GM23338 (cell line): ENCODE measurements at regions not wholly inside any gene's neighbourhood (a gene's known extent, or its start where the extent isn't known, plus 50 kb on each side); places are given as distances from the start of the nearest gene placed in this dataset.

ENCODE experiments used
- CREB1 ChIP-seq: fragments of 250-450 bp; sonication (Bioruptor Pico); IDR thresholded peaks from 2 replicates; pipeline ENCODE4 v1.5.0; 2020; ENCODE audit warnings: low read depth, mild to moderate bottlenecking, moderate library complexity
- EZH2 ChIP-seq: fragments of 200-600 bp; sonication (generic); IDR thresholded peaks from one replicate; pipeline ENCODE4 v1.8.0; 2017; ENCODE audit warnings: antibody characterized with exemption, mild to moderate bottlenecking, low read depth; ENCODE audit not compliant: unreplicated experiment
- EZH2phosphoT487 ChIP-seq: fragments of 200-600 bp; sonication (generic); IDR thresholded peaks from one replicate; pipeline ENCODE4 v1.8.1; 2018; ENCODE audit warnings: antibody characterized with exemption; ENCODE audit not compliant: unreplicated experiment
- POLR2AphosphoS5 ChIP-seq: IDR thresholded peaks from 2 replicates; pipeline ENCODE4 v1.6.1; 2016; ENCODE audit warnings: antibody characterized with exemption, low read depth
- TF ChIP-seq, protein P1 (sequence below), 2 experiments: fragments of 200-600 bp in 1 of 2; sonication (generic) in 1 of 2; conservative IDR thresholded peaks; 2 replicates each; pipeline versions ENCODE4 v1.5.1 to v1.6.1; 2016 to 2017; ENCODE audit warnings: antibody characterized with exemption in 2 of 2, low read depth in 2 of 2, mild to moderate bottlenecking in 2 of 2, moderate library complexity in 1 of 2
- TF ChIP-seq, protein P2 (sequence below): IDR thresholded peaks from 2 replicates; pipeline ENCODE4 v1.6.1; 2016; ENCODE audit warnings: antibody characterized with exemption
- TF ChIP-seq, protein P3 (sequence below): IDR thresholded peaks from one replicate; pipeline ENCODE4 v1.6.1; 2018; ENCODE audit warnings: antibody characterized with exemption; ENCODE audit not compliant: unreplicated experiment

DNA sequence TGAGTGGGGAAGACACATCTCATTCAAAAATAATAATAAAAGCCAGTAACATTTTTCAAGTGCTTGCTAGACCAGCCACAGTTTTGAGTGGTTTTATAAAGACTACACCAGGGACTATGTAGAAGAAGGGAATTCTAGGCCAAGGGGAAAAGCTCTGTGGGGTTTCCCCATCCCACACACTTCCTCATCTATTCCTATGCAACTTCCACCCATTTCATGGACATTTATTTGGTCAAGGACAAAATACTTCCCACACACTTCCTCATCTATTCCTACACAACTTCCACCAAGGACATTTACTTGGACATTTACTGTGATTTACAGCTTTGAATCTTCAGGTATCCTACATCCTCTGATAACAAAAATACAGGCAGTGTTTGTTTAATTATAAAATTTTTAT is 86.5 kb upstream of the KLF3 start:
- TF ChIP-seq, protein P1, sequence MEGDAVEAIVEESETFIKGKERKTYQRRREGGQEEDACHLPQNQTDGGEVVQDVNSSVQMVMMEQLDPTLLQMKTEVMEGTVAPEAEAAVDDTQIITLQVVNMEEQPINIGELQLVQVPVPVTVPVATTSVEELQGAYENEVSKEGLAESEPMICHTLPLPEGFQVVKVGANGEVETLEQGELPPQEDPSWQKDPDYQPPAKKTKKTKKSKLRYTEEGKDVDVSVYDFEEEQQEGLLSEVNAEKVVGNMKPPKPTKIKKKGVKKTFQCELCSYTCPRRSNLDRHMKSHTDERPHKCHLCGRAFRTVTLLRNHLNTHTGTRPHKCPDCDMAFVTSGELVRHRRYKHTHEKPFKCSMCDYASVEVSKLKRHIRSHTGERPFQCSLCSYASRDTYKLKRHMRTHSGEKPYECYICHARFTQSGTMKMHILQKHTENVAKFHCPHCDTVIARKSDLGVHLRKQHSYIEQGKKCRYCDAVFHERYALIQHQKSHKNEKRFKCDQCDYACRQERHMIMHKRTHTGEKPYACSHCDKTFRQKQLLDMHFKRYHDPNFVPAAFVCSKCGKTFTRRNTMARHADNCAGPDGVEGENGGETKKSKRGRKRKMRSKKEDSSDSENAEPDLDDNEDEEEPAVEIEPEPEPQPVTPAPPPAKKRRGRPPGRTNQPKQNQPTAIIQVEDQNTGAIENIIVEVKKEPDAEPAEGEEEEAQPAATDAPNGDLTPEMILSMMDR (conservative IDR thresholded peaks at IDR 0.05; ENCODE audit: low read depth in 2 of 2), result no peak
- TF ChIP-seq EZH2, result no peak
- no peak for TF ChIP-seq POLR2AphosphoS5
- TF ChIP-seq, protein P2, sequence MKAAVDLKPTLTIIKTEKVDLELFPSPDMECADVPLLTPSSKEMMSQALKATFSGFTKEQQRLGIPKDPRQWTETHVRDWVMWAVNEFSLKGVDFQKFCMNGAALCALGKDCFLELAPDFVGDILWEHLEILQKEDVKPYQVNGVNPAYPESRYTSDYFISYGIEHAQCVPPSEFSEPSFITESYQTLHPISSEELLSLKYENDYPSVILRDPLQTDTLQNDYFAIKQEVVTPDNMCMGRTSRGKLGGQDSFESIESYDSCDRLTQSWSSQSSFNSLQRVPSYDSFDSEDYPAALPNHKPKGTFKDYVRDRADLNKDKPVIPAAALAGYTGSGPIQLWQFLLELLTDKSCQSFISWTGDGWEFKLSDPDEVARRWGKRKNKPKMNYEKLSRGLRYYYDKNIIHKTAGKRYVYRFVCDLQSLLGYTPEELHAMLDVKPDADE, result no peak
- TF ChIP-seq, protein P3, sequence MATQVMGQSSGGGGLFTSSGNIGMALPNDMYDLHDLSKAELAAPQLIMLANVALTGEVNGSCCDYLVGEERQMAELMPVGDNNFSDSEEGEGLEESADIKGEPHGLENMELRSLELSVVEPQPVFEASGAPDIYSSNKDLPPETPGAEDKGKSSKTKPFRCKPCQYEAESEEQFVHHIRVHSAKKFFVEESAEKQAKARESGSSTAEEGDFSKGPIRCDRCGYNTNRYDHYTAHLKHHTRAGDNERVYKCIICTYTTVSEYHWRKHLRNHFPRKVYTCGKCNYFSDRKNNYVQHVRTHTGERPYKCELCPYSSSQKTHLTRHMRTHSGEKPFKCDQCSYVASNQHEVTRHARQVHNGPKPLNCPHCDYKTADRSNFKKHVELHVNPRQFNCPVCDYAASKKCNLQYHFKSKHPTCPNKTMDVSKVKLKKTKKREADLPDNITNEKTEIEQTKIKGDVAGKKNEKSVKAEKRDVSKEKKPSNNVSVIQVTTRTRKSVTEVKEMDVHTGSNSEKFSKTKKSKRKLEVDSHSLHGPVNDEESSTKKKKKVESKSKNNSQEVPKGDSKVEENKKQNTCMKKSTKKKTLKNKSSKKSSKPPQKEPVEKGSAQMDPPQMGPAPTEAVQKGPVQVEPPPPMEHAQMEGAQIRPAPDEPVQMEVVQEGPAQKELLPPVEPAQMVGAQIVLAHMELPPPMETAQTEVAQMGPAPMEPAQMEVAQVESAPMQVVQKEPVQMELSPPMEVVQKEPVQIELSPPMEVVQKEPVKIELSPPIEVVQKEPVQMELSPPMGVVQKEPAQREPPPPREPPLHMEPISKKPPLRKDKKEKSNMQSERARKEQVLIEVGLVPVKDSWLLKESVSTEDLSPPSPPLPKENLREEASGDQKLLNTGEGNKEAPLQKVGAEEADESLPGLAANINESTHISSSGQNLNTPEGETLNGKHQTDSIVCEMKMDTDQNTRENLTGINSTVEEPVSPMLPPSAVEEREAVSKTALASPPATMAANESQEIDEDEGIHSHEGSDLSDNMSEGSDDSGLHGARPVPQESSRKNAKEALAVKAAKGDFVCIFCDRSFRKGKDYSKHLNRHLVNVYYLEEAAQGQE, result no peak
- no peak for TF ChIP-seq CREB1
- no peak for TF ChIP-seq EZH2phosphoT487
